Liver (tissue), 7 donors: ENCODE measurements at regions not wholly inside any gene's neighbourhood (a gene's known extent, or its start where the extent isn't known, plus 50 kb on each side); places are given as distances from the start of the nearest gene placed in this dataset.

Experiments
- DNase-seq: peaks from one replicate; pipeline ENCODE4 v3.0.0-alpha.2; 2017; ENCODE audit warnings: low spot score
- H3K27ac ChIP-seq, 2 donors: one replicate each; pipeline ENCODE4 v1.7.0; 2013; ENCODE audit warnings: inconsistent platforms in 2 of 2, low read length in 2 of 2, control low read depth in 1 of 2, low read depth in 1 of 2, mild to moderate bottlenecking in 1 of 2
- H3K27me3 ChIP-seq, 4 donors: one replicate each; pipeline versions ENCODE4 v1.6.1 to v1.7.0; 2013; ENCODE audit warnings: low read length in 3 of 4, inconsistent platforms in 1 of 4, mild to moderate bottlenecking in 1 of 4, moderate library complexity in 1 of 4; ENCODE audit not compliant: control insufficient read depth in 4 of 4, insufficient read depth in 4 of 4
- H3K36me3 ChIP-seq, 4 donors: one replicate each; pipeline versions ENCODE4 v1.6.1 to v1.7.0; 2013; ENCODE audit warnings: low read length in 3 of 4, mild to moderate bottlenecking in 3 of 4, low read depth in 1 of 4, moderate library complexity in 1 of 4; ENCODE audit not compliant: control insufficient read depth in 4 of 4, insufficient read depth in 3 of 4
- H3K4me1 ChIP-seq, 4 donors: one replicate each; pipeline versions ENCODE4 v1.6.1 to v1.7.0; 2013; ENCODE audit warnings: low read length in 3 of 4, mild to moderate bottlenecking in 3 of 4, moderate library complexity in 1 of 4; ENCODE audit not compliant: control insufficient read depth in 4 of 4, insufficient read depth in 4 of 4
- H3K4me3 ChIP-seq, 3 donors: one replicate each; pipeline versions ENCODE4 v1.6.1 to v1.7.0; 2013; ENCODE audit warnings: low read length in 3 of 3, control low read depth in 1 of 3, low read depth in 1 of 3, mild to moderate bottlenecking in 1 of 3
- H3K9ac ChIP-seq, 2 donors: one replicate each; pipeline ENCODE4 v1.7.0; 2013; ENCODE audit warnings: low read length in 2 of 2, mild to moderate bottlenecking in 2 of 2, moderate library complexity in 2 of 2, control low read depth in 1 of 2, low read depth in 1 of 2
- H3K9me3 ChIP-seq, 4 donors: one replicate each; pipeline versions ENCODE4 v1.6.1 to v1.7.0; 2013; ENCODE audit warnings: low read length in 3 of 4; ENCODE audit not compliant: control insufficient read depth in 4 of 4
- ATF3 ChIP-seq: IDR thresholded peaks from 2 replicates; pipeline ENCODE4 v1.6.1; 2016; ENCODE audit warnings: antibody characterized with exemption
- EGR1 ChIP-seq, 2 donors: IDR thresholded peaks; 2 replicates each; pipeline ENCODE4 v1.6.1; 2016 to 2018; ENCODE audit warnings: antibody characterized with exemption in 2 of 2, low read depth in 2 of 2
- FOXA1 ChIP-seq: IDR thresholded peaks from 2 replicates; pipeline ENCODE4 v1.6.1; 2016; ENCODE audit warnings: antibody characterized with exemption
- FOXA2 ChIP-seq: IDR thresholded peaks from 2 replicates; pipeline ENCODE4 v1.6.1; 2016; ENCODE audit warnings: antibody characterized with exemption
- GABPA ChIP-seq, 2 donors: IDR thresholded peaks in 1 of 2; conservative IDR thresholded peaks in 1 of 2; 2 replicates each; pipeline ENCODE4 v1.6.1; 2016; ENCODE audit warnings: antibody characterized with exemption in 2 of 2, mild to moderate bottlenecking in 1 of 2, moderate library complexity in 1 of 2
- HNF4A ChIP-seq, 2 donors: conservative IDR thresholded peaks; 2 replicates each; pipeline ENCODE4 v1.6.1; 2016; ENCODE audit warnings: antibody characterized with exemption in 2 of 2, mild to moderate bottlenecking in 2 of 2
- HNF4G ChIP-seq: IDR thresholded peaks from 2 replicates; pipeline ENCODE4 v1.6.1; 2016; ENCODE audit warnings: antibody characterized with exemption
- JUND ChIP-seq, 2 donors: IDR thresholded peaks; 2 replicates each; pipeline ENCODE4 v1.6.1; 2016; ENCODE audit warnings: antibody characterized with exemption in 2 of 2
- MAX ChIP-seq: IDR thresholded peaks from 2 replicates; pipeline ENCODE4 v1.6.1; 2016; ENCODE audit warnings: antibody characterized with exemption
- NR2F2 ChIP-seq: IDR thresholded peaks from 2 replicates; pipeline ENCODE4 v1.6.1; 2016; ENCODE audit warnings: antibody characterized with exemption
- RAD21 ChIP-seq, 2 donors: IDR thresholded peaks; 2 replicates each; pipeline ENCODE4 v1.6.1; 2016; ENCODE audit warnings: antibody characterized with exemption in 2 of 2, mild to moderate bottlenecking in 2 of 2
- REST ChIP-seq: IDR thresholded peaks from 2 replicates; pipeline ENCODE4 v1.6.1; 2016; ENCODE audit warnings: antibody characterized with exemption, mild to moderate bottlenecking
- RXRA ChIP-seq, 2 donors: IDR thresholded peaks; 2 replicates each; pipeline ENCODE4 v1.6.1; 2017 to 2018; ENCODE audit warnings: antibody characterized with exemption in 2 of 2, mild to moderate bottlenecking in 1 of 2
- SP1 ChIP-seq: IDR thresholded peaks from 2 replicates; pipeline ENCODE4 v1.6.1; 2018; ENCODE audit warnings: antibody characterized with exemption, mild to moderate bottlenecking
- TAF1 ChIP-seq: conservative IDR thresholded peaks from 2 replicates; pipeline ENCODE4 v1.6.1; 2016; ENCODE audit warnings: antibody characterized with exemption, mild to moderate bottlenecking
- YY1 ChIP-seq: IDR thresholded peaks from 2 replicates; pipeline ENCODE4 v1.6.1; 2016; ENCODE audit warnings: antibody characterized with exemption, mild to moderate bottlenecking
- ZBTB33 ChIP-seq: IDR thresholded peaks from 2 replicates; pipeline ENCODE4 v1.6.1; 2016; ENCODE audit warnings: antibody characterized with exemption
- WGBS: extraction: QIAGEN DNeasy Blood & Tissue Kit; methylation state at CpG from one replicate; pipeline ENCODE4 v1.1.7; 2013; 5-methylcytosine and 5-hydroxymethylcytosine counted together
- donor health status: healthy.
- donor health status: healthy.
- donor health status: healthy.
- donor health status: healthy.

- TF ChIP-seq ZBTB33 (no peak), ATF3 (no peak), FOXA2 (no peak), SP1 (no peak), HNF4A (conservative IDR thresholded peaks at IDR 0.05) (no peak), YY1 (no peak)
Measured at GRCh38 chr16:73883841-73884240, 412.8 kb upstream of the PSMD7 start (continued).

- no peaks in the 10 kb centered on the region for H3K36me3 ChIP-seq
- no peak for DNase-seq
- H3K27ac ChIP-seq: no peak overlapping the region
- 71% methylated on average over 2 of the region's 2 CpGs for WGBS
- H3K9me3 ChIP-seq: no peaks in the 10 kb centered on the region
- no peaks in the 10 kb centered on the region for H3K4me1 ChIP-seq
- H3K27me3 ChIP-seq: peaks cover 0 to 9% (median 3%) of the 10 kb centered on the region in 4 donors
- H3K9ac ChIP-seq: no peak overlapping the region
- no peak for TF ChIP-seq MAX
- no peak for TF ChIP-seq SP1
- TF ChIP-seq YY1: no peak
- TF ChIP-seq RAD21 (IDR thresholded peaks at IDR 0.05): no peak
- TF ChIP-seq REST: no peak
- TF ChIP-seq RXRA (IDR thresholded peaks at IDR 0.05): no peak
- TF ChIP-seq HNF4A (conservative IDR thresholded peaks at IDR 0.05): no peak
- TF ChIP-seq HNF4G: no peak
- no peak for TF ChIP-seq FOXA2
- TF ChIP-seq JUND (IDR thresholded peaks at IDR 0.05): no peak
- no peak for TF ChIP-seq TAF1
- TF ChIP-seq ATF3: no peak
- no peak for TF ChIP-seq EGR1 (IDR thresholded peaks at IDR 0.05; ENCODE audit: low read depth in 2 of 2)
- TF ChIP-seq ZBTB33: no peak
- no peak for TF ChIP-seq GABPA (IDR thresholded peaks at IDR 0.05 in 1 of 2, conservative IDR thresholded peaks at IDR 0.05 in 1 of 2)
- no peak for TF ChIP-seq NR2F2
- TF ChIP-seq FOXA1: no peak
- H3K4me3 ChIP-seq: no peak overlapping the region
Measured at GRCh38 chr16:73883126-73883525, 413.5 kb upstream of the PSMD7 start.
